ENCODE measurements at regions not wholly inside any gene's neighbourhood (a gene's known extent, or its start where the extent isn't known, plus 50 kb on each side); places are given as distances from the start of the nearest gene placed in this dataset.

DNA sequence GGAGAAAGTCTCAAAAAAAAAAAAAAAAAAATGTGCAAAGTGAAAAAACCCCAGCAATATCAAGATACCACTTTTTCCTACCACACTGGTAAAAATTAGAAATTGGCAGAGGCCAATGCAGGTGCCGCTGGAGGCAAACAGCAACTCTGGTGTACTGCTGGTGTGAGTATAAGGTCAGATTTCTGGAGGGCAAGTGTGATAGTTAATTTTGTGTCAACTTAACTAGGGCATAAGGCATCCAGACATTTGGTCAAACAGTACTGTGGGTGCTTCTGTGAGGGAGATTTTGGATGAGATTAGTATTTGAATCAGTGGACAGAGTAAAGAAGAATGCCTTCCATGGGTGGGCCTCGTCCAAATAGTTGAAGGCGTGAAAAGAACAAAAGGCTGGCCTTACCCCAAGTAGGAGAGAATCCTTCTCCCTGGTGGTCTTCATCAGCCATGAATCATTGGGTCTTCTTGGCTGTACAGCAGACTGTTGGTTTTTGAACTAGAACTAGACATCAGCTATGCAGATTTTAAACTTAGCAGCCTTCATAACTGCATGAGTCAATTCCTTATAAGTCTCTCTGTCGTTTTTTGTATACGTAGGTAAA, 52.8 kb upstream of the FHL2 start:
- H3K27ac ChIP-seq = no peak overlapping the region
- no peaks in the 10 kb centered on the region for H3K27me3 ChIP-seq
- TF ChIP-seq, protein P1, sequence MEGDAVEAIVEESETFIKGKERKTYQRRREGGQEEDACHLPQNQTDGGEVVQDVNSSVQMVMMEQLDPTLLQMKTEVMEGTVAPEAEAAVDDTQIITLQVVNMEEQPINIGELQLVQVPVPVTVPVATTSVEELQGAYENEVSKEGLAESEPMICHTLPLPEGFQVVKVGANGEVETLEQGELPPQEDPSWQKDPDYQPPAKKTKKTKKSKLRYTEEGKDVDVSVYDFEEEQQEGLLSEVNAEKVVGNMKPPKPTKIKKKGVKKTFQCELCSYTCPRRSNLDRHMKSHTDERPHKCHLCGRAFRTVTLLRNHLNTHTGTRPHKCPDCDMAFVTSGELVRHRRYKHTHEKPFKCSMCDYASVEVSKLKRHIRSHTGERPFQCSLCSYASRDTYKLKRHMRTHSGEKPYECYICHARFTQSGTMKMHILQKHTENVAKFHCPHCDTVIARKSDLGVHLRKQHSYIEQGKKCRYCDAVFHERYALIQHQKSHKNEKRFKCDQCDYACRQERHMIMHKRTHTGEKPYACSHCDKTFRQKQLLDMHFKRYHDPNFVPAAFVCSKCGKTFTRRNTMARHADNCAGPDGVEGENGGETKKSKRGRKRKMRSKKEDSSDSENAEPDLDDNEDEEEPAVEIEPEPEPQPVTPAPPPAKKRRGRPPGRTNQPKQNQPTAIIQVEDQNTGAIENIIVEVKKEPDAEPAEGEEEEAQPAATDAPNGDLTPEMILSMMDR (IDR thresholded peaks at IDR 0.05; ENCODE audit: low read depth, low read length) = no peak
- H3K4me1 ChIP-seq (ENCODE audit: low read depth) = peaks cover 16% of the 10 kb centered on the region
- no peak overlapping the region for H3K4me3 ChIP-seq
- no peaks in the 10 kb centered on the region for H3K36me3 ChIP-seq
- no peaks in the 10 kb centered on the region for H3K9me3 ChIP-seq (ENCODE audit: low read depth)
- DNase-seq (ENCODE audit: low read depth in 1 of 2, low spot score in 1 of 2) = no peak

DNA sequence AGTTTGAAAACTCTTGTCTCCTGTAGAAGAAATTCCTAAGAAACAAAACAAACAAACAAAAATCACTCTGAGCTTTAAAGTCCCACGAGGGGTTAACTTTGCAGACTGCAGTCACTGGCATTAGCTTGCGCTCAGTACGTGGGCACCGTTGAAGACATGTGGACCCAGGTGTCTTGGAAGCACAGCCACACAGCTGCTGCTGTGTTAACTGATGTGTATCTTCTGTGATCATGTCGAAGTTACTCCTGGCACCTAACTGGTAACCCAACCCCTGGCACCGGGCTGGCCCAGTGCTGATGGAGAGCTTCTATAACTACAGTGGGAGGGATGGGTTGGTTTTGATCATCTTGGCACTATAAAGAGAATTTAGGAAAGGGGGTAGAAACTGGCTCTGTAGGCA, 51.6 kb upstream of the FHL2 start:
- no peak for DNase-seq (ENCODE audit: low read depth in 1 of 2, low spot score in 1 of 2)
- no peaks in the 10 kb centered on the region for H3K36me3 ChIP-seq
- TF ChIP-seq, protein P1 (IDR thresholded peaks at IDR 0.05; ENCODE audit: low read depth, low read length) = no peak
- no peaks in the 10 kb centered on the region for H3K9me3 ChIP-seq (ENCODE audit: low read depth)
- no peak overlapping the region for H3K4me3 ChIP-seq
- H3K27me3 ChIP-seq = no peaks in the 10 kb centered on the region
- H3K4me1 ChIP-seq (ENCODE audit: low read depth) = peaks cover 19% of the 10 kb centered on the region
- H3K27ac ChIP-seq = no peak overlapping the region

DNA sequence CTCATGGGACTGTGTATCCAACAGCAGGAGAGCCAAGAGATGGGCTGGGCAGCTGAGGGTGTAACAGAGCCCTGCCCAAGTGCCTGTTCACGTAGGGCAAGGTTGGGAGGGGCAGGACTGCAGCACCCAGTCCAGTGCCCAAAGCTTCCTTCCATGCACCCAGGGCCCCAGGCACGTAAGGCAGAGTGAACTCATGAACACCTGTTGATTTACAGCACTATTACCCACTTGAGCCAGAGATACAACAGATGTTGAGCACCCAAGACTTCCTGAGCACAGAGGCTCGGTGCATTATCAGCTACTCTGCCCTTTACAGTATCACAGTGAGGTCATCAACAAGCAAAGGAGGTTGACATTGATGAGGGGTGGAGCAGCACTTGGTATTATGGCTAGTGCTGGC, 50.2 kb upstream of the FHL2 start:
- no peaks in the 10 kb centered on the region for H3K27me3 ChIP-seq
- H3K4me3 ChIP-seq = no peak overlapping the region
- DNase-seq (ENCODE audit: low read depth in 1 of 2, low spot score in 1 of 2) = peak in 1 of 2 donors; percentile 52
- no peaks in the 10 kb centered on the region for H3K9me3 ChIP-seq (ENCODE audit: low read depth)
- H3K27ac ChIP-seq = no peak overlapping the region
- no peaks in the 10 kb centered on the region for H3K36me3 ChIP-seq
- peaks cover 20% of the 10 kb centered on the region for H3K4me1 ChIP-seq (ENCODE audit: low read depth)
- TF ChIP-seq, protein P1 (IDR thresholded peaks at IDR 0.05; ENCODE audit: low read depth, low read length) = no peak

Data from cardiac muscle cell (in vitro differentiated cells and primary cell).